Left renal pelvis (tissue), 4 donors: ENCODE measurements at regions not wholly inside any gene's neighbourhood (a gene's known extent, or its start where the extent isn't known, plus 50 kb on each side); places are given as distances from the start of the nearest gene placed in this dataset.
"Not testable (repeated sequence)": the region's sequence is repeated elsewhere in the genome, so short reads cannot be mapped to it uniquely, and the experiment has no call there.

Experiments used
- DNase-seq, 4 donors: peaks; one replicate each; pipeline ENCODE4 v3.0.0-alpha.2; 2013; ENCODE audit warnings: low read depth in 4 of 4, low spot score in 3 of 4

DNA sequence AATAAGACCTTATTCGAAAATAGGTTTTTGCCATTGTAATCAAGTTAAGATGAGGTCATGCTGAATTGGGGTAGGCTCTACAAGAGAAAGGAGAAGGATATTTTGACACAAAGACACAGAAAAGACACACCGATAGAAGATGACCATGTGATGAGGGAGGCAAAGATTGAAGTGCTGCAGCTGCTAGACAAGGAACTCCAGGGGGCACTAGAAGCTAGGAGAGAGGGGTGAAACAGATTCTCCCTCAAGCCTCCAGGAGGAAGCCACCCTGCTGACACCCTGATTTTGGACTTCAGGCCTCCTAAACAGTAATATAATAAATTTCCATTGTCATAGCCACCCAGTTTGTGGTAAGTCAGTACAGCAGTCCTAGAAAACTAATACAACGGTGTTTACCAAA lies 506.8 kb upstream of the CAMK1G start:
- DNase-seq, result no peak

- DNase-seq, result no peak
Measured at GRCh38 chr1:209080170-209080781, 503.2 kb upstream of the CAMK1G start.

DNA sequence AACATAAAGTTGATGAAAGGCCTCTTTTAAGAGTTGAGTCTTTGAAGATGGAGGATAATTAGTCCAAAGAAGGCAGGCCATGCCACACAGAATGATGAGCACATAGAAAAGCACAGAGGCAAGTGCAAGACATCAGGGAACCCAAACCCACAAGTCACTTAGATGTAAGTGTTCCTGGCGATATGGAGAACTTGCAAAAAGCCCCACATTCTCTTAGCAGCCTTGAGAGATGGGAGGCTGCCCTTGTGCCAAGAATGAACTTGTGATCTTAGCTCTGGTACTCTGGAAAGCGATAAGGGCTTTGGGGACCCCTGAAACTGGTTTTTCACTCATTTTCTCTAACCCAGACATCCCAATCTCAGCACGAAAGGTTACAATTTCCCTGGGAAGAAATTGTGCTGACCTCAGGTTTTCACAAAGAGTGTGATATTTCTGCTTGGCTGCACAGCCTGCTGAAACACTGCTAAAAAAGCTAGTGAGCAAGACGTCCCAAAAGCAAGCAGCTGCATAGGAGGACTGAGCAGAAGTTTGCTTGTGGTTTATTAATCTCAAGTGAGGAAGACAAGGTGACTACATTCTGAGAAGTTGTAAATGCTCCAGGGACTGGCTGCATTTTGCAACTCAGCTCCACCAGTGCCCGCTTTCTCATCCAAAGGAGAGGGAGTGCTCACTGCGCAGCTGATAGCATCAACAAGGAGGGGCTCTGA lies 496.9 kb upstream of the CAMK1G start:
- no peak for DNase-seq

- no peak for DNase-seq
Measured at GRCh38 chr1:209094384-209094783, 489.1 kb upstream of the CAMK1G start.

DNA sequence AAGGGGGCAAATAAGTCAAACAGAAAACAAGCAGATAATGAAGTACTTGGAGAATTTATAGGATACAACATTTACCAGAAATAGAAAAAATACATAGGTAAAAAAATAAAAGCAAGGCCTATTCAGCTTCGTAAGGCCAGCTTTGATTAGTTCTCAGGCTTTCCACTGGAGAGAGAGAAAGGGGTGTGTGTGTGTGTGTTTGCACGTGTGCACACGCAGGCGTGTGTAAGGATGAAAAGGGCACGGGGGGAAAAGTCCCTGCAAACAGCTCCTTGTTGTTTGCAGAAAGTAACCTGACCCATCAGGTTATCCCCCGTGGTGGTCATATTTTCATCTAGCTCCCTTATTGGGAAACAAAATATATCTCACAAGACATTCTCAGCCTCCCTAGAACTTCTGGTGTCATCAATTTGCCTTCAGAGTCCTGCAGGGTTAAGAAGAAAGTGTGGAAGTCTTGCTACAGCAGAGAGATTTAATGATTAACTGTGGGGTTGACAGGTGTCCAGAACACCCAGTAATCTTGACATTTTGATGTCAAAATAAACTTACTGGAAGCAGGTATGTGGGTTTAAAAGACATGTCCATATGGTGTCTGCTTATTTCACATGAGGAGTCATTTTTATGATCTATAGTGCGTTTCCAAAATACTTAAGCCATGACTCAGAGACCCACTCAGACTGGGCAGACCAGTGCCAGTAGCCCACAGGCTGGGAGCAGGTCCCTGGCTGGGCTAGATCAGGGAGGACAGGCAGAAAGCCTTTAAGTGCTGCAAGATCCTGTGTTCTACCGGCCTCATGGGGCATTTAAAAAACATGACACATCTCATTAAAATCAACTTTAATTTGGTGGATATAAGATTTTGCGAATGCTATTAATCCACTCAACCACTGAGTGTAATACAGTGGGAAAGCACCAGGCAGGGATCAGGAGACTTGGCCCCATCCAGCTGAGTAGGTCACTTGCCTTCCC lies 487.6 kb upstream of the CAMK1G start:
- DNase-seq, result no peak

GRCh38 chr1:209100460-209100859 lies 483.1 kb upstream of the CAMK1G start:
- no peak for DNase-seq

DNA sequence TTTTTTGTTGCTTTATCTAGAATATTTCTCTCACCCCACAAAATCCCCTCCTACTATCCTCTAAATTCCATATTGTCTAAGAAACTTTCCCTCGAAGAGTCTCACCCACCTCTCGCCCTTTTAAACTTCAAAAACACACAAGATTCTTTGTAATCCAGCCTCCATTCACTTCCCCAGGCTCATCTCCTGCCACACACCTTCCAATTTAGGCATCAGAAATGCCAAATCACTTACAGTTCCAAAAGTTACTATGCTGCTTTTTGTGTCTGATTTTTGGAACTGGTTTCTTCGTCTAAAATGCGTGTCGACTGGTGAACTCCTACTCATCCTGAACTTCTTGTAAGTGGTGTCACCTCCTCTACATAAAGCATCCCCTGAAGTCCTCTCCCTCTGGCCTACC lies 482.4 kb upstream of the CAMK1G start:
- DNase-seq, result no peak

DNA sequence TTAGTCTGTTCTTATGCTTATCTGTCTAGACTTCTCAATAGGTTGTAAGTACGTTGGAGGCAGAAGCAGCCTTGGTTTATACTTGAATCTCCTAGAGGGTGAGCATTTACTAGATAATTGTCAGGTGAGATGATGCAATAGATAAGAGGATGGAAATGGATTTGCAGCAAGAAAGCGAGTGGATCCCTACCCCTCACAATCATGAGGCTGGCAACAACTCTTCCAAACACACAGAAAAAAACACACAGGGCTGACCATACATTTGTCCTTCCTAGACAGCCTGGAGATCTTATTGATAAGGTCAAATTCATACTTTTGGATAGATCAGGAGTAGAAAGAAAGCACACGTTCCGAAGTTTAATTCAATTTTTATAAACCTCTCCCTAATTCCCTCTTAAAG lies 481.4 kb upstream of the CAMK1G start:
- no peak for DNase-seq

GRCh38 chr1:209102531-209102930 lies 481.0 kb upstream of the CAMK1G start:
- DNase-seq, result no peak

GRCh38 chr1:209103092-209103491 lies 480.4 kb upstream of the CAMK1G start:
- no peak for DNase-seq

- no peak for DNase-seq
Measured at GRCh38 chr1:209104646-209105045, 478.9 kb upstream of the CAMK1G start.

DNA sequence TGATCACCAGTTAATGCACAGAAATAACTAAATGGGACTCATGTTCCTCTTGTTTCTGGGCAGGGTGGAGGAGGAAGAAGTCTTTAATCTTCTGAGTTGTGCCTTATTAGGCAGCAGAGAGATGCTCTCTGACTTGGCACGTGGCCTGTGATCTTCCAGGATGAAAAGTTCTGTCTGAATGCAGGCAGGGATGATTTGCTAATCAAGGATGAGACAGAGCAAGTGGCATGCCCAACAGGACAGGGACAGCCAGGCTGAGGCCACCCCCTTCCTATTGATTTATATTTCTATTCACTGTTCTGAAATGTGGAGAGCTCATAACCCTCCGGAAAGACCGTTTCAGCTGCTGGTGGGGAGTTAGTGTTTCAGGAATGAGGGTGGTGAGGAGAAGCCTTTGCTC lies 477.8 kb upstream of the CAMK1G start:
- DNase-seq, result no peak

DNA sequence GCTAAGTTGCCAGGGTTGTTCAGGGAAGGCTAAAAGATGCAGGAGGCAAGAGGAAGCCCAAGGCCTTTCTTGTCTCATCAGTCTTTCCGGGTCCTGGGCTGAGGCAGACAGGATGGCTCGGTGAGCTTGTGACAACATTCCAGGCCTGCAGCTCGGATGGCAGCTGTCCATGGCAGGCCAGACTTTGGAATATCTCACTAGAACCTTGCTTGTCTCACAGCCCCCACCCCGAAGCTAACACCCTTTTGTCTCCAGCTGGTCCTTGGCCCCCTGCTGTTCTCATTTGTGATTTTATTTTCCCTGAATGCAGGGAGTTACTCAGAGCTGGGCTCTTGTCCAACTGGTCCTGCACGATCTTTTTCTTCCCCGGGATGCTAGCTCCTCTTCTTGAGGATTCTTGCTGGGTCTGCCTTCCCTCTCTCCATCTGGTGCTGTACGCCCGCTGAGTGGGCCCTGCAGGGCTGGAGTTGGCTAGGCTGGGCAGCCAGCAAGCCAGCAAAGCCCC lies 477.2 kb upstream of the CAMK1G start:
- no peak for DNase-seq

DNA sequence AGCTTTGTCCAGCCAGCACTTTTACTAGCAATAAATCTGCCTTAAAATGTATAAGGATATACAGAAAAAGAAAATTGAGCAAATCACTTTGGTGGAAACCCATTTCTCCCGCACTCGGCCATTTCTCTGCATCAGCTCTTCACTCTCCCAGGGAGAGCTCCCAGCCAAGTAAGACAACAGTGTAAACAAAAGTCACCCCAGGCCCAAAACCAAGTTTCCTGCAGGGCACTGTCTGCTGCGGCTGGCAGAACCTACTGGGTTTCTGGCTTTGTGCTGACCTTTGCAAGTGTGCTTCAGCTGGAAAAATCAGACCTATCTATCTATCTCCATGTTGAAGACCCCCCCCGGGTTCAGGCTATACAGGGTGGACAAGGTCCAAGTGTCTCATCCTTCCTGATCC lies 476.7 kb upstream of the CAMK1G start:
- no peak for DNase-seq

GRCh38 chr1:209107535-209107934 lies 476.0 kb upstream of the CAMK1G start:
- DNase-seq, result no peak

GRCh38 chr1:209109001-209109785 lies 474.3 kb upstream of the CAMK1G start:
- DNase-seq, result no peak

- no peak for DNase-seq
Measured at GRCh38 chr1:209113521-209113920, 470.0 kb upstream of the CAMK1G start.

- DNase-seq, result no peak
Measured at GRCh38 chr1:209116705-209117104, 466.8 kb upstream of the CAMK1G start.

- DNase-seq, result no peak
Measured at GRCh38 chr1:209123601-209124000, 459.9 kb upstream of the CAMK1G start.

DNA sequence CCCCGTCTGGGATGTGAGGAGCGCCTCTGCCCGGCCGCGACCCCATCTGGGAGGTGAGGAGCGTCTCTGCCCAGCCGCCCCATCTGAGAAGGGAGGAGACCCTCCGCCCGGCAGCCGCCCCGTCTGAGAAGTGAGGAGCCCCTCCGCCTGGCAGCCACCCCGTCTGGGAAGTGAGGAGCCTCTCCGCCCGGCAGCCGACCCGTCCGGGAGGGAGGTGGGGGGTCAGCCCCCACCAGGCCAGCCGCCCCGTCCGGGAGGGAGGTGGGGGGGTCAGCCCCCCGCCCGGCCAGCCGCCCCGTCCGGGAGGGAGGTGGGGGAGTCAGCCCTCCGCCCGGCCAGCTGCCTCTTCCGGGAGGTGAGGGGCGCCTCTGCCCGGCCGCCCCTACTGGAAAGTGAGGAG lies 454.4 kb upstream of the CAMK1G start:
- DNase-seq, result not testable (repeated sequence)

- no peak for DNase-seq
Measured at GRCh38 chr1:209130886-209131285, 452.6 kb upstream of the CAMK1G start.
